Neural cell (in vitro differentiated cells): ENCODE measurements at regions not wholly inside any gene's neighbourhood (a gene's known extent, or its start where the extent isn't known, plus 50 kb on each side); places are given as distances from the start of the nearest gene placed in this dataset.

Experiments
- H2AFZ ChIP-seq: fragments of 200-600, 300-800 bp; sonication (generic), shearing (Covaris generic); 2 replicates; pipeline ENCODE4 v1.6.0; 2014; ENCODE audit warnings: low read depth, mild to moderate bottlenecking, antibody characterized with exemption, low read length, moderate library complexity
- H3F3A ChIP-seq: fragments of 200-600 bp; shearing (Covaris generic); 2 replicates; pipeline ENCODE4 v1.6.1; 2016; ENCODE audit warnings: mild to moderate bottlenecking, moderate library complexity, mixed read lengths, antibody characterized with exemption, low read length; ENCODE audit not compliant: insufficient read depth, poor library complexity, severe bottlenecking
- H3K27ac ChIP-seq: fragments of 200-600, 300-800 bp; sonication (generic), shearing (Covaris generic); 2 replicates; pipeline ENCODE4 v1.5.1; 2014; ENCODE audit warnings: mild to moderate bottlenecking, low read length, moderate library complexity
- H3K27me3 ChIP-seq: fragments of 300-800, 200-600 bp; sonication (generic), shearing (Covaris generic); 2 replicates; pipeline ENCODE4 v1.6.0; 2014; ENCODE audit warnings: mild to moderate bottlenecking, low read depth, low read length, moderate library complexity; ENCODE audit not compliant: insufficient read depth
- H3K36me3 ChIP-seq: fragments of 300-800, 200-600 bp; sonication (generic), shearing (Covaris generic); 2 replicates; pipeline ENCODE4 v1.5.1; 2014; ENCODE audit warnings: mild to moderate bottlenecking, antibody characterized with exemption, low read length, moderate library complexity; ENCODE audit not compliant: insufficient read depth
- H3K4me2 ChIP-seq: fragments of 300-800, 200-600 bp; sonication (generic), shearing (Covaris generic); 2 replicates; pipeline ENCODE4 v1.6.0; 2014; ENCODE audit warnings: mild to moderate bottlenecking, low read length
- H3K4me3 ChIP-seq: fragments of 300-800, 200-600 bp; sonication (generic), shearing (Covaris generic); 2 replicates; pipeline ENCODE4 v1.5.1; 2014; ENCODE audit warnings: mild to moderate bottlenecking, low read length, moderate library complexity
- H3K79me2 ChIP-seq: fragments of 200-600 bp; shearing (Covaris generic); replicated peaks from 2 replicates; pipeline ENCODE4 v1.6.0; 2014; ENCODE audit warnings: mild to moderate bottlenecking, low read length, moderate library complexity; ENCODE audit not compliant: insufficient read depth
- H3K9ac ChIP-seq: fragments of 300-800, 200-600 bp; sonication (generic), shearing (Covaris generic); 2 replicates; pipeline ENCODE4 v1.6.1; 2016; ENCODE audit warnings: mild to moderate bottlenecking, low read length, mixed read lengths
- H3K9me2 ChIP-seq: fragments of 200-600 bp; shearing (Covaris generic); 2 replicates; pipeline ENCODE4 v1.6.1; 2016; ENCODE audit warnings: mild to moderate bottlenecking, low read length, mixed read lengths; ENCODE audit not compliant: insufficient read depth
- H3K9me3 ChIP-seq: fragments of 200-600, 300-800 bp; sonication (generic), shearing (Covaris generic); 2 replicates; pipeline ENCODE4 v1.6.1; 2016; ENCODE audit warnings: mild to moderate bottlenecking, mixed run types, low read length, moderate library complexity, mixed read lengths
- H4K20me1 ChIP-seq: fragments of 200-600 bp; shearing (Covaris generic); 2 replicates; pipeline ENCODE4 v1.6.1; 2016; ENCODE audit warnings: mild to moderate bottlenecking, mixed run types; ENCODE audit not compliant: insufficient read depth
- CTCF ChIP-seq: fragments of 450-650 bp; IDR thresholded peaks from 2 replicates; pipeline ENCODE4 v1.5.1; 2014; ENCODE audit warnings: antibody characterized with exemption, mild to moderate bottlenecking, moderate library complexity; ENCODE audit not compliant: poor library complexity, severe bottlenecking
- EP300 ChIP-seq: fragments of 450-650 bp; conservative IDR thresholded peaks from 2 replicates; pipeline ENCODE4 v1.6.1; 2014; ENCODE audit warnings: antibody characterized with exemption, mild to moderate bottlenecking, moderate library complexity; ENCODE audit not compliant: poor library complexity, severe bottlenecking
- EZH2 ChIP-seq: fragments of 200-600, 300-800 bp; shearing (Covaris generic), sonication (generic); IDR thresholded peaks from 2 replicates; pipeline ENCODE4 v1.6.1; 2014; ENCODE audit warnings: antibody characterized with exemption, low read length, borderline replicate concordance, mild to moderate bottlenecking; ENCODE audit not compliant: insufficient read depth, poor library complexity, severe bottlenecking
- MXI1 ChIP-seq: fragments of 450-650 bp; conservative IDR thresholded peaks from 2 replicates; pipeline ENCODE4 v1.6.1; 2014; ENCODE audit warnings: antibody characterized with exemption, mild to moderate bottlenecking; ENCODE audit not compliant: poor library complexity, severe bottlenecking
- POLR2AphosphoS5 ChIP-seq: IDR thresholded peaks from 2 replicates; pipeline ENCODE4 v1.6.1; 2012
- RAD21 ChIP-seq: fragments of 450-650 bp; conservative IDR thresholded peaks from 2 replicates; pipeline ENCODE4 v1.6.1; 2014; ENCODE audit warnings: antibody characterized with exemption, mild to moderate bottlenecking, moderate library complexity
- REST ChIP-seq: IDR thresholded peaks from 2 replicates; pipeline ENCODE4 v1.6.1; 2012; ENCODE audit warnings: borderline replicate concordance
- SMC3 ChIP-seq: fragments of 450-650 bp; conservative IDR thresholded peaks from 2 replicates; pipeline ENCODE4 v1.6.1; 2014; ENCODE audit warnings: antibody characterized with exemption, mild to moderate bottlenecking, moderate library complexity; ENCODE audit not compliant: poor library complexity
- TAF1 ChIP-seq: IDR thresholded peaks from 2 replicates; pipeline ENCODE4 v1.6.1; 2012; ENCODE audit warnings: low read depth

- Histone ChIP-seq H3K27me3 (peaks cover 5% of the 10 kb centered on the region), H4K20me1 (no peaks in the 10 kb centered on the region), H3K27ac (no peak overlapping the region), H3K9me2 (no peaks in the 10 kb centered on the region), H3K79me2 (no peaks in the 10 kb centered on the region), H3K9ac (no peak overlapping the region), H3K4me2 (no peak overlapping the region), H3K36me3 (no peaks in the 10 kb centered on the region), H2AFZ (no peak overlapping the region), H3K9me3 (no peaks in the 10 kb centered on the region), H3F3A (no peaks in the 10 kb centered on the region), H3K4me3 (no peak overlapping the region)
- TF ChIP-seq REST, result no peak
- TF ChIP-seq SMC3, result no peak
- TF ChIP-seq EZH2, result no peak
- no peak for TF ChIP-seq RAD21
- no peak for TF ChIP-seq TAF1
- no peak for TF ChIP-seq CTCF
- no peak for TF ChIP-seq MXI1
- TF ChIP-seq POLR2AphosphoS5, result no peak
- no peak for TF ChIP-seq EP300
These were observed 146.7 kb downstream of the TSN start for GRCh38 chr2:121902171-121902591.

- no peak overlapping the region for H3K27ac ChIP-seq
- H3K9ac ChIP-seq, result no peak overlapping the region
- H3K27me3 ChIP-seq, result peaks cover 5% of the 10 kb centered on the region
- TF ChIP-seq CTCF (no peak), RAD21 (no peak), EZH2 (no peak), MXI1 (no peak), POLR2AphosphoS5 (no peak), REST (no peak), TAF1 (no peak), EP300 (no peak), SMC3 (no peak)
- no peaks in the 10 kb centered on the region for H4K20me1 ChIP-seq
- H3K36me3 ChIP-seq, result no peaks in the 10 kb centered on the region
- no peaks in the 10 kb centered on the region for H3K79me2 ChIP-seq
- H3K4me2 ChIP-seq, result no peak overlapping the region
- no peak overlapping the region for H3K4me3 ChIP-seq
- H2AFZ ChIP-seq, result no peak overlapping the region
- H3F3A ChIP-seq, result no peaks in the 10 kb centered on the region
- no peaks in the 10 kb centered on the region for H3K9me3 ChIP-seq
- H3K9me2 ChIP-seq, result no peaks in the 10 kb centered on the region
These were observed 147.2 kb downstream of the TSN start for GRCh38 chr2:121902616-121903015.
